Endothelial cell of umbilical vein (primary cell): ENCODE measurements at regions not wholly inside any gene's neighbourhood (a gene's known extent, or its start where the extent isn't known, plus 50 kb on each side); places are given as distances from the start of the nearest gene placed in this dataset.

ENCODE experiments used
- BruUV-seq: library from RNA; stranded (reverse); fragments of 400-500 nt; replicated peaks from 2 replicates; lab custom pipeline; 2021; lab: Mats Ljungman, UMichigan
- CTCF ChIA-PET: fragments of 300-600, 350-600 bp; sonication (Branson Sonifier 250); formaldehyde crosslinking; loops from one replicate; lab custom pipeline; 2021; ENCODE audit warnings: antibody characterized with exemption, inconsistent platforms; lab: Charles Lee
- POLR2A ChIA-PET: fragments of 300-600, 350-600 bp; sonication (Branson Sonifier 250); formaldehyde crosslinking; loops from one replicate; lab custom pipeline; 2021; ENCODE audit warnings: antibody characterized with exemption, inconsistent platforms; lab: Charles Lee
- DNase-seq: peaks from one replicate; pipeline ENCODE4 v3.0.0-alpha.2; 2011; ENCODE audit warnings: low read depth, low spot score
- FAIRE-seq: peaks from 2 replicates; lab custom pipeline; 2011; peaks lifted over from hg19 to GRCh38; lab: Jason Lieb, UNC
- H2AFZ ChIP-seq: 2 replicates; pipeline ENCODE4 v1.6.0; 2012; ENCODE audit warnings: low read depth, low read length, control low read depth, inconsistent platforms
- H3K27ac ChIP-seq: 2 replicates; pipeline ENCODE4 v1.5.1; 2011; ENCODE audit warnings: low read depth, mild to moderate bottlenecking, control low read depth, low read length, moderate library complexity; ENCODE audit not compliant: insufficient read depth
- H3K27me3 ChIP-seq, 2 experiments: 2 replicates each; pipeline versions ENCODE4 v1.6.0 to v1.6.1; 2011; ENCODE audit warnings: low read length in 2 of 2, mixed read lengths in 1 of 2; ENCODE audit not compliant: control insufficient read depth in 2 of 2, insufficient read depth in 2 of 2
- H3K36me3 ChIP-seq, 2 experiments: 2 replicates in 1 of 2; 3 replicates in 1 of 2; pipeline ENCODE4 v1.5.1; 2011; ENCODE audit warnings: low read length in 2 of 2, mild to moderate bottlenecking in 1 of 2, moderate library complexity in 1 of 2; ENCODE audit not compliant: control insufficient read depth in 2 of 2, insufficient read depth in 2 of 2; ENCODE audit errors: extremely low read depth in 1 of 2
- H3K4me1 ChIP-seq: 3 replicates; pipeline ENCODE4 v1.5.1; 2011; ENCODE audit warnings: mild to moderate bottlenecking, low read length; ENCODE audit not compliant: control insufficient read depth, insufficient read depth; ENCODE audit errors: extremely low read depth
- H3K4me2 ChIP-seq: 2 replicates; pipeline ENCODE4 v1.6.1; 2011; ENCODE audit warnings: low read length, control low read depth, mixed read lengths; ENCODE audit not compliant: insufficient read depth
- H3K4me3 ChIP-seq, 3 experiments: fragments of 200-600 bp in 1 of 3; sonication (generic), shearing (Covaris generic) in 1 of 3; replicated peaks in 1 of 3; 2 replicates each; pipeline ENCODE4 v1.5.1; 2011 to 2016; ENCODE audit warnings: control low read depth in 3 of 3, low read length in 3 of 3, mild to moderate bottlenecking in 2 of 3, inconsistent platforms in 1 of 3, low read depth in 1 of 3, moderate library complexity in 1 of 3; ENCODE audit not compliant: insufficient read depth in 1 of 3
- H3K79me2 ChIP-seq: 2 replicates; pipeline ENCODE4 v1.6.0; 2012; ENCODE audit warnings: low read length, inconsistent platforms; ENCODE audit not compliant: control insufficient read depth, insufficient read depth
- H3K9ac ChIP-seq: replicated peaks from 2 replicates; pipeline ENCODE3; 2011; ENCODE audit warnings: low read length, control low read depth; ENCODE audit not compliant: insufficient read depth; ENCODE audit errors: extremely low read depth
- H3K9me1 ChIP-seq: replicated peaks from 3 replicates; pipeline ENCODE4 v1.6.0; 2011; ENCODE audit warnings: mild to moderate bottlenecking, low read length; ENCODE audit not compliant: control insufficient read depth, insufficient read depth; ENCODE audit errors: extremely low read depth
- H3K9me3 ChIP-seq: replicated peaks from 2 replicates; pipeline ENCODE4 v1.5.1; 2012; ENCODE audit warnings: low read length, inconsistent platforms; ENCODE audit not compliant: control insufficient read depth, insufficient read depth
- H4K20me1 ChIP-seq: replicated peaks from 2 replicates; pipeline ENCODE3; 2011; ENCODE audit warnings: mild to moderate bottlenecking, low read length; ENCODE audit not compliant: control insufficient read depth, insufficient read depth; ENCODE audit errors: extremely low read depth
- EZH2 ChIP-seq: IDR thresholded peaks from 2 replicates; pipeline ENCODE4 v1.6.1; 2012; ENCODE audit warnings: borderline replicate concordance, low read depth, mild to moderate bottlenecking, moderate library complexity, low read length, inconsistent platforms; ENCODE audit not compliant: severe bottlenecking
- FOS ChIP-seq: IDR thresholded peaks from 2 replicates; pipeline ENCODE4 v1.6.1; 2011; ENCODE audit warnings: mild to moderate bottlenecking, low read length, moderate library complexity, borderline replicate concordance; ENCODE audit not compliant: insufficient read depth
- GATA2 ChIP-seq: IDR thresholded peaks from 2 replicates; pipeline ENCODE4 v1.7.0; 2011; ENCODE audit warnings: low read depth, mild to moderate bottlenecking, moderate library complexity, mixed read lengths, low read length; ENCODE audit not compliant: insufficient read length, insufficient read depth
- JUN ChIP-seq: IDR thresholded peaks from 2 replicates; pipeline ENCODE4 v1.6.1; 2011; ENCODE audit warnings: borderline replicate concordance, low read depth; ENCODE audit not compliant: insufficient read length, insufficient read depth
- MYC ChIP-seq: IDR thresholded peaks from one replicate; pipeline ENCODE4 v1.6.1; 2011; ENCODE audit warnings: mild to moderate bottlenecking, low read depth, low read length
- POLR2A ChIP-seq: IDR thresholded peaks from 2 replicates; pipeline ENCODE4 v1.6.1; 2012; ENCODE audit warnings: low read depth, mild to moderate bottlenecking, control low read depth, low read length
- POLR2AphosphoS5 ChIP-seq: IDR thresholded peaks from 2 replicates; pipeline ENCODE4 v1.6.1; 2012; ENCODE audit warnings: low read depth, mild to moderate bottlenecking, control low read depth, low read length, moderate library complexity; ENCODE audit not compliant: insufficient read depth
- dilution Hi-C: fragments of 300-500 bp; cut with MboI; formaldehyde crosslinking; loops from one replicate; pipeline ENCODE4 v1.15.0; 2019; ENCODE audit warnings: low sequenced_read_pairs; ENCODE audit not compliant: extremely low pct_ligation_motif_present
- intact Hi-C: fragments of 100-400 bp; cut with micrococcal nuclease; formaldehyde crosslinking; loops from one replicate; pipeline ENCODE4 v1.10.0; 2022
- TF ChIP-seq, protein P1 (sequence below), 2 donors: IDR thresholded peaks; 1 replicate in 1 of 2; 2 replicates in 1 of 2; pipeline ENCODE4 v1.5.1; 2011; ENCODE audit warnings: low read length in 2 of 2, mild to moderate bottlenecking in 2 of 2, moderate library complexity in 2 of 2, control low read depth in 1 of 2, inconsistent platforms in 1 of 2, low read depth in 1 of 2; ENCODE audit not compliant: insufficient read depth in 1 of 2; ENCODE audit errors: extremely low read depth in 1 of 2
- TF ChIP-seq, protein P2 (sequence below): IDR thresholded peaks from 2 replicates; pipeline ENCODE4 v1.6.1; 2011; ENCODE audit not compliant: insufficient read depth, insufficient read length

DNA sequence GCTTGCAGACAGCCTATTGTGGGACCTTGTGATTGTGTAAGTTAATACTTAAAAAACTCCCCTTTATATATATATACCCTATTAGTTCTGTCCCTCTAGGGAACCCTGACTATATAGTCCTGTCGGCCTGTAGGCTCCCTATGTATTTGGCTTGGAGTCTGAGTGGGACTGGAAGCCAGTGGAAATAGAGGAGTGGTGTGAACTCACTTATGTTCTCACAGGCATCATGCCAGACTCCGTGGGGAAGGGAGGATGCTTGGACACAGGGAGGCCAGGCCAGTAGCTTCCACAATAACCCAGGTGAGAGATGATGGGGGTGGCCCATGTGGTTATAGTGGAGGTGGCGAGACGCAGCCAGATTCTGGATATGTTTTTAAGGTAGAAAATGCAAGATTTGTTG, 136.7 kb upstream of the SYT6 start:
- no TSS peak for BruUV-seq
- intact Hi-C loops = no loop called here

DNA sequence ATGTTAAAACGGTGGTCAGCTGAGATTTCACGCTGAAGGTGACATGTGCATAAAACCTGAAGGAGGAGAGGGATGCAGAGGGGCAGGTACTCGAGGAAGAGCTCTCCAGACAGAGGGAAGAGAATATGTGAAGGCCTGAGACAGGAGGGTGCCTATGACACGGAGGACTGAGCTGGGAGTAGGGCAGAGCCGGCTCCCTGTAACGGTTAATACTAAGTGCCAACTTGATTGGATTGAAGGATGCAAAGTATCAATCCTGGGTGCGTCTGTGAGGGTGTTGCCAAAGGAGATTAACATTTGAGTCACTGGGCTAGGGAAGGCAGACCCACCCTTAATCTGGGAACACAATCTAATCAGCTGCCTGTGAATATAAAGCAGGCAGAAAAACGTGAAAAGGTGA, 136.2 kb upstream of the SYT6 start:
- Histone ChIP-seq H3K9me1 (no peaks in the 10 kb centered on the region), H3K4me3 (no peak overlapping the region), H3K27ac (no peak overlapping the region), H3K9ac (no peak overlapping the region), H3K4me1 (no peaks in the 10 kb centered on the region), H3K27me3 (peaks cover 0 to 5% of the 10 kb centered on the region in 2 experiments), H3K79me2 (no peaks in the 10 kb centered on the region), H4K20me1 (no peaks in the 10 kb centered on the region), H2AFZ (no peak overlapping the region), H3K9me3 (no peaks in the 10 kb centered on the region), H3K4me2 (no peak overlapping the region), H3K36me3 (no peaks in the 10 kb centered on the region)
- ChIA-PET CTCF (no interaction called here), POLR2A (no interaction called here)
- no TSS peak for BruUV-seq
- intact Hi-C loops (no loop called here), dilution Hi-C loops (no loop called here)
- FAIRE-seq (no peak), DNase-seq (no peak)
- TF ChIP-seq EZH2 (no peak), POLR2A (no peak), POLR2AphosphoS5 (no peak), FOS (no peak), MYC (no peak), JUN (no peak), GATA2 (no peak)
- TF ChIP-seq, protein P1, sequence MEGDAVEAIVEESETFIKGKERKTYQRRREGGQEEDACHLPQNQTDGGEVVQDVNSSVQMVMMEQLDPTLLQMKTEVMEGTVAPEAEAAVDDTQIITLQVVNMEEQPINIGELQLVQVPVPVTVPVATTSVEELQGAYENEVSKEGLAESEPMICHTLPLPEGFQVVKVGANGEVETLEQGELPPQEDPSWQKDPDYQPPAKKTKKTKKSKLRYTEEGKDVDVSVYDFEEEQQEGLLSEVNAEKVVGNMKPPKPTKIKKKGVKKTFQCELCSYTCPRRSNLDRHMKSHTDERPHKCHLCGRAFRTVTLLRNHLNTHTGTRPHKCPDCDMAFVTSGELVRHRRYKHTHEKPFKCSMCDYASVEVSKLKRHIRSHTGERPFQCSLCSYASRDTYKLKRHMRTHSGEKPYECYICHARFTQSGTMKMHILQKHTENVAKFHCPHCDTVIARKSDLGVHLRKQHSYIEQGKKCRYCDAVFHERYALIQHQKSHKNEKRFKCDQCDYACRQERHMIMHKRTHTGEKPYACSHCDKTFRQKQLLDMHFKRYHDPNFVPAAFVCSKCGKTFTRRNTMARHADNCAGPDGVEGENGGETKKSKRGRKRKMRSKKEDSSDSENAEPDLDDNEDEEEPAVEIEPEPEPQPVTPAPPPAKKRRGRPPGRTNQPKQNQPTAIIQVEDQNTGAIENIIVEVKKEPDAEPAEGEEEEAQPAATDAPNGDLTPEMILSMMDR (IDR thresholded peaks at IDR 0.05; ENCODE audit: extremely low read depth in 1 of 2, insufficient read depth in 1 of 2, low read depth in 1 of 2, low read length in 2 of 2) = no peak
- TF ChIP-seq, protein P2, sequence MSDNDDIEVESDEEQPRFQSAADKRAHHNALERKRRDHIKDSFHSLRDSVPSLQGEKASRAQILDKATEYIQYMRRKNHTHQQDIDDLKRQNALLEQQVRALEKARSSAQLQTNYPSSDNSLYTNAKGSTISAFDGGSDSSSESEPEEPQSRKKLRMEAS = no peak

More for the DNA sequence above, 136.7 kb upstream of the SYT6 start:
- FAIRE-seq (no peak), DNase-seq (no peak)
- Histone ChIP-seq H3K9ac (no peak overlapping the region), H2AFZ (no peak overlapping the region), H3K4me1 (no peaks in the 10 kb centered on the region), H3K79me2 (no peaks in the 10 kb centered on the region), H3K27ac (no peak overlapping the region), H3K9me1 (no peaks in the 10 kb centered on the region), H3K4me3 (no peak overlapping the region), H3K4me2 (no peak overlapping the region), H4K20me1 (no peaks in the 10 kb centered on the region), H3K36me3 (no peaks in the 10 kb centered on the region), H3K27me3 (peaks cover 0 to 5% of the 10 kb centered on the region in 2 experiments), H3K9me3 (no peaks in the 10 kb centered on the region)
- TF ChIP-seq MYC (no peak), JUN (no peak), POLR2AphosphoS5 (no peak), EZH2 (no peak)
- TF ChIP-seq, protein P1 (IDR thresholded peaks at IDR 0.05; ENCODE audit: extremely low read depth in 1 of 2, insufficient read depth in 1 of 2, low read depth in 1 of 2, low read length in 2 of 2) = no peak
- TF ChIP-seq, protein P2 = no peak
- CTCF ChIA-PET = no interaction called here
- POLR2A ChIA-PET = no interaction called here
- dilution Hi-C loops = no loop called here
